Renal pelvis (tissue), 1 donor: ENCODE measurements at regions not wholly inside any gene's neighbourhood (a gene's known extent, or its start where the extent isn't known, plus 50 kb on each side); places are given as distances from the start of the nearest gene placed in this dataset.
"Not testable (repeated sequence)": the region's sequence is repeated elsewhere in the genome, so short reads cannot be mapped to it uniquely, and the experiment has no call there.

Experiments
- DNase-seq: peaks from one replicate; pipeline ENCODE4 v3.0.0-alpha.2; 2013

DNA sequence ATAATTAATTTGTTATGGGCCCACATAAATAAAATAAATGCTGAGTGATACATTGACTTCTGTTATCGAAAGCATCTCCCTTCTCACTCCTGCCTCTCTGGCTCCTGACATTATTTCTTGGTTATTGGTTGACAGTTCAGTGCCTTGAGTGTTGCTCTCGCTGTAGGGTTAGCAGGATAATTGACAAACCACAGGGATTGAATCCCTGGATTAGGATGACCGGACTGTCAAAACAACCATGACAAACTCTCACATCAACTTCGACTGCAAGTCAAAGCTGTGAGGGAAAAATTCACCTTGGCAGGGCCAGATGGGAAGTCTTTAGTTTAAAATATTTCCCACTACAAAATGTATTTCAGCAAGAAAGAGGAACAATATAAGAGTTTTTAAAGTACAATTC, 245.4 kb upstream of the TFAP2D start:
- DNase-seq = no peak

DNA sequence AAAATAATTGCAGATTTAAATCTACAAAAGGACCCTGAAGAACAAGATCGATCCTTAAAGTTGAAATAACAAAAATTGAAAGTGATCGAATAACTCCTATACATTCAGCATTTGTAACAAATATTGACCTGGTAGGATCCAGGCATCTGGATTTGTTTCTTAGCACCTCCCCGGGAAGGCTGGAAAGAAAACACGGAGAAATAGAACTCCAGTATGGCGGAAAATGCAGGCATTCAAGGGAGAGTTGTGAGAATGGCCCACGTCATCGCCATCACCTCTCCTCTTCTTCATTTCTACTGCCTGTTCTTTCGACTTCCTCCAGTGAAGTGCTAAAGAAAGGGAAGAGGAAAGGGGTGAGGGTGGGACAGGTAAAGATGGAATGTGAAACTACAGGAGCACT, 242.3 kb upstream of the TFAP2D start:
- DNase-seq = no peak

DNA sequence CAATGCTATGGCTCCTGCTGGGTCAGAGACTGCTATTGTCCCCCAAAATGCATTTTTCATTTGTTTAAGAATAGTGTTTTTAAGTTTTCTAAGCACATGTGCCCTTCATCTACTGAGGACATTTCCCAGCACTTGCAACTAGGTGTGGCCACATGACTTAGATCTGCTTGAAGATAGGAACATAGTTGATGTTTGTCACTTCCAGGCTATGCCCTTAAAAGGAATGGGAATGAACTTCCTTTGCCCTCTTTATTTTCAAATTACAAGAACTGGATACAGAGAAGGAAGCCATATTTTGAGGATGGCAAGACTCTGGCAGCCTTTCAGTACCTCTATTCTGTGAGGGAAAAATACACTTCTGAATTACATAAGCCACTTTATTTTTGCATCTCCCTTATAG, 203.0 kb upstream of the TFAP2D start:
- no peak for DNase-seq

DNA sequence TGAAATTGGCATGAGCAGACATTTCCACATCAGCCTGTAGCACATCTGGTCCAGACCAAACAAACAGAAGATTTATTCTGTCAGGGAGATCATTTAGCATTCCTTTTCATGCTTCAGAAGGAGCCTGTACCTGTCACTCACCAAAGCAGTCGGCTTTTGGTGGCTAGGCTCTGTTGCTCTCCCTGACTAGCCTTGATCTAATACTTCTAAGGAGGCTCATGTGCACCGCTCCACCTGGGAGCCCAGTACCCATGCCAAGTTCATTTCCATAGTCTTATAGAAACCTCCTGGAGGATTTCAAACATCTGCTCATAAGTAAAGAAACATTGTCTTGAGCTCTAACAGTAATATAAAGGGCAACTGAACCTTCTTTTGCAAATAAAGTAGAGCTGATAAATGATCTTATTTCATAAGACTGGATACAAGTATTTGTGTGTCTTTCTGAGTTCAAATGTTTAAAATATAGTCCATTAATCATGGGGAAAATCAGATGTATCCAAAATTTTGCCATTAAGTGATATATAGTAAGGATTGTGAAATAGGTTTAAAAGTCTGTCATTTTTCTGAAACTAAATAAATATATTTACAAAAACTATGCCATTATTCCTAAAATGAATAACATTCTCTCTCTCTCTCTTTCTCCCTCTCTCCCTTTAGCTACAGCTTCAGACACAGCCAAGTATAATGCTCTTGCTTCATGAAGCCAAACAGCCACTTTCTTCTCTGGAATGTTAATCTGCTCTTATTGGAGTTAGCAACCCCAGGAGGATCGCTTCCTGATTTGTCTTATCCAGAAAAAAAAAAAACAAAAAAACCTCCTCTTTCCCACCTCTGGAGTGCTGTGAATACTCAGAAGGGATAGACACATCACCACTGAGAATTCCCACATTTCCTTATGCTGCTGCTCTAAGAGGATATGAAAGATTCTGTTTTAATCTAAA, 192.7 kb upstream of the TFAP2D start:
- DNase-seq = no peak

DNA sequence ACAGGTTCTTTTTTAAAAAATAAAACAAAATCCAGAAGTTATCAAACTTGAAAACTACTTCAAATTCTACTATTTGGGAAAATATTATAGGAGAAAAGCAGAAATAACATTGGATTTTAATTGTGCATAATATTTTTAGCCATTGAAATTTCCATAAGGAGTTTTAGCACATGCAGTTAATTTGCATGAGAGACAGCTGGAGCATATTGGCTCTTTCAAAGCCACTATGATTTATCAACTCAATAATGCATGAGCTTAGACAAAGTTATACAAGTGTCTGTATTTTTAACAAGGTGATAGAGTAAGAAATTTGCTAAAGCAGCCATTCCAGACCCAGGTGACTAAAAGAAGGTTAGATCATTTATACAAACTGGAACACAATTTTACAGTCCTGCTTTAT, 189.0 kb upstream of the TFAP2D start:
- DNase-seq = no peak

DNA sequence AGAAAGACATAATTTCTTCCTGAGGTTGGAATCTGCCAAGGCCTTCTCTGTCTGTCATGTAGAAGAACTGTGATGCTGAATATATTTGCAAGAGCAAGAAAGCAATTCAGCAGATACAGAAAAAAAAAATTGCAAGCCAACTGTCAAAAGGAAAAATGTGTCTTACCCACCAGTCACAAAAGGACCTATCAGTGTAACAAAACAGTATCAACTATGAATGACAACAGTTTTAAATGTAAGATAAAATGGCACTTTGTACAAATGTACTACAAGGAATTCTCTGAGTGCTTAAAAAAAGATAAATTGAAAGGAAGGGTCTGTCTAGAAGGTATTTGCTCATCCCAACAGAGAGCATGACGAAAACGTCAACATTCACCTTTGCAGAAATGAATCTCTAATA, 185.3 kb upstream of the TFAP2D start:
- DNase-seq = no peak

DNA sequence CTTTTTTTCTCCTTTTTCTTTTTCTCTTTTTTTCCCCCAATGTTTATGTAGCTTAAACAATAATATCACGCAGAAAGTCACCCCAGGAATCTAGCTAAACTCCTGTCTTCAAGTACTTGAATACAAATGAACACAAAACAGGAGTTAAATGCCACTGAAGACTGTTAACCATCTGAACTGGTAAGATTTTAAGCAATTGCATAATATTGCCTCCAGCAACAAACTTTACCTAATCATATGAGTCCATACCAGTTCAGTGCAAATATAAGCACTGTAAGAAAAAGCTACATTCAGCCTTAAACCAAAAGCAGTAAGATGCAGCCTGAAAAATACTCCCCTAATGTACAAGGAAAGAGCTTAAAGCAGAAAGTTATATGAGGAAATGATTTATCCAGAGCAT, 173.9 kb upstream of the TFAP2D start:
- no peak for DNase-seq

DNA sequence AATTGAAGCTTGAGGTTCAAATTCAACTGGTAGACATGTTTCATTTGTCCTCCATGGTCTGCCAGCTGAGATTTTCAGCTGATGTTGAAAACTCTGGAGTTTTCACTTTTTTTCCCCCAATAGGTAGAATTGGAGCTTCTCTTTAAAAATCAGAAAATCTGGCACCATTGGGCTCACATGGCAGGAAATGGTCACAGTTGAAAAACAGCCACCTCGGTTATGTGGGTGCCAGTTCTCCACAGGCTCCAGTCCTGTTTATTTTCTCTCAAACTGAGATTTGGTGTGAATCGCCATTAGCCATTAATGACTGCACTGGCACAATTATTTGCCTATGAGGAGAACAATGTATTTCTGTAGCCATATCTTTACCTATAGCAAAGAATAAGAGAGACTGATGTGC, 171.4 kb upstream of the TFAP2D start:
- no peak for DNase-seq

DNA sequence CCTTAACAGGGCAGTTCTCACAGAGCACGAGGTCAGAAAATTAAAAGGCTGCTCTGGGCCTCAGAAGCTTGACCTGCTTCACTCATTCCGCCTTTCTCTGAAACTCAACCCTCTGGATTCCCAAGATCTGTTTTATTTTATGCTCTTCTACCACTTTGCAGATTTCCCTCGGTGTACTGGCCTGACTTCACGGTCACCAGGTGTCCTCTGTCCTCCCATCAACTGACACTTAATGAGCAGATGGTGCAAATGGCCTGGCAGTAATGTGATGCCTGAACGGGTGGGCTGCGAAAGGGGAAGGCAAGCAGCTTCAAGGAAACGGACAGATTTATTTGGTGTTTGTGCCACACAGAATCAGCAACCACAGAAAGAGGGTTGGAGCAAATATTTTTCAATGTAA, 169.7 kb upstream of the TFAP2D start:
- DNase-seq = peak; percentile 42

DNA sequence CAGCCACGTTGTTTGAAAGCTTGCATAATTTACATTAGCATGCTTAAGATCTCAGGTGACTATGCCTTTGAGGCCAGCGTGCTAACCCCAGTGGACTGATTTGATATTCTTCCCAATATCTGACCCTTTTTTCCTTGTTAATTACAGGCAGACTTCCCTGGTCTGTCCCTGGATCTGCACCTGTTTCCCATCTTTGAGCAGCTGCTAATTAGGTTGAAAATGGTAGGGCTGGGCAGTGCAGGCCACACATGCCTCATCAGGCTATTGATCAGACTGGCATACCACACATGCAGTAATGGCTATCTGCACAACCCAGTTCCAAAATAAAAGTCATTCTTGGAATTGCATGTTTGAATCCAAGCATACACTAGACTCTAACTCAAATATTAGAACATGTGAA, 164.3 kb upstream of the TFAP2D start:
- DNase-seq = no peak

DNA sequence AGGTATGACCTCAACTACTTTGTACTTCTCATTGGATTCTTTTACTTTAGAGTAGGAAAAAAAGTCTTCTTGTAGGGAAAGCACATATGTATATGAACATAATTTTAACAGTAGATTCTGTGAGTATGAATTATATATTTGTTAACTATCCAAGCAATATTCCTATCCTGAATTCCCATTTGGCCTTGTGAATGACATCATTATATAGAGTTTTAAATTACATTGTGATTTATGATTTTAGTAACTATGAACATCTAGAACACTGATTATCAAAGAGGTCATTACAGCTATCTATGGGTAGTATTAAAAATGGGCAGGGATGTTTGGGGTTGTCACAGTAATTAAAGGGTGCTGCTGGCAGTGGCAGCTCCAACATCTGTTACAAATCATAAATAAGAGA, 163.9 kb upstream of the TFAP2D start:
- no peak for DNase-seq

DNA sequence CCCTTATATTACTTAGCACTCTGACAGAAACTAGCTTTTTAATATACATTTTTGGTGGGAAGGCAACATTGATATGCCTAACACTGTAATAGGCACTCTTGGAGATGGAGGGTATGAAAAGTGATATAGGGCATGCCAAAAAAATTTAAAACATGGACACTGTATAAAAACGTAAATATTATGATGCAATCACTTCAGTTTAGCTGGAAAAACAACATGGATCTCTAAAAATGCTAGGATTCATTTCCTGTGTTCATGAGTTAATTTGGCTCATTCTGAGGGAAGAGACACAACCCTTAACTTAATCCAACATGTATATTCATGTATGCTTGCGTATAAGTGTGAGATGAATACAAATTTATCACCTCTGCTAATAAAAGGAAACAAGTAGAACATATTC, 157.3 kb upstream of the TFAP2D start:
- no peak for DNase-seq

DNA sequence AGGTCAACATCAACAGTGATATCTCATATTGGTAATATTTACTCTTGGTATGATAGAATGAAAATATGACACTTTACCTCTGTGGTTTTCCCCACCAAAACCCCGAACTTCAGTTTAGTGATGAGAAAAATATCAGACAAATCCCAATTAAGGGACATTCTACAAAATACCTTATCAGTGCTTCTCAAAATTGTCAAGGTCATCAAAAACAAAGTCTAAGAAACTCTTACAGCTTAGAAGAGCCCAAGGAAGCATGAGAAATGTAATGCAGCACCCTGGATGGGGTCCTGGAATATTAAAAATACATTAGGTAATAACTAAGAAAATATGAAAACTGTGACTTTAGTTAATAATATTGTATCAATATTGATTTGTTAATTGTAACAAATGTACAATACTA, 148.3 kb upstream of the TFAP2D start:
- DNase-seq = no peak

DNA sequence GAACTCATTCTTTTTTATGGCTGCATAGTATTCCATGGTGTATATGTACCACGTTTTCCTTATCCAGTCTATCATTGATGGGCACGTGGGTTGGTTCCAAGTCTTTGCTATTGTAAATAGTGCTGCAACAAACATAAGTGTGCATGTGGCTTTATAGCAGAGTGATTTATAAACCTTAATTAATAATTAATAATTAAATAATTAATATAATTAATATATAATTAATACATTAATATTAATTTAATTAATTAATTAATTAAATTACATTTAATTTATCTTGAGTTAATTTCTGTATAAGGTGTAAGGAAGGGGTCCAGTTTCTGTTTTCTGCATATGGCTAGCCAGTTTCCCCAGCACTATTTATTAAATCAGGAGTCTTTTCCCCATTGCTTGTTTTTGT, 142.1 kb upstream of the TFAP2D start:
- not testable (repeated sequence) for DNase-seq

DNA sequence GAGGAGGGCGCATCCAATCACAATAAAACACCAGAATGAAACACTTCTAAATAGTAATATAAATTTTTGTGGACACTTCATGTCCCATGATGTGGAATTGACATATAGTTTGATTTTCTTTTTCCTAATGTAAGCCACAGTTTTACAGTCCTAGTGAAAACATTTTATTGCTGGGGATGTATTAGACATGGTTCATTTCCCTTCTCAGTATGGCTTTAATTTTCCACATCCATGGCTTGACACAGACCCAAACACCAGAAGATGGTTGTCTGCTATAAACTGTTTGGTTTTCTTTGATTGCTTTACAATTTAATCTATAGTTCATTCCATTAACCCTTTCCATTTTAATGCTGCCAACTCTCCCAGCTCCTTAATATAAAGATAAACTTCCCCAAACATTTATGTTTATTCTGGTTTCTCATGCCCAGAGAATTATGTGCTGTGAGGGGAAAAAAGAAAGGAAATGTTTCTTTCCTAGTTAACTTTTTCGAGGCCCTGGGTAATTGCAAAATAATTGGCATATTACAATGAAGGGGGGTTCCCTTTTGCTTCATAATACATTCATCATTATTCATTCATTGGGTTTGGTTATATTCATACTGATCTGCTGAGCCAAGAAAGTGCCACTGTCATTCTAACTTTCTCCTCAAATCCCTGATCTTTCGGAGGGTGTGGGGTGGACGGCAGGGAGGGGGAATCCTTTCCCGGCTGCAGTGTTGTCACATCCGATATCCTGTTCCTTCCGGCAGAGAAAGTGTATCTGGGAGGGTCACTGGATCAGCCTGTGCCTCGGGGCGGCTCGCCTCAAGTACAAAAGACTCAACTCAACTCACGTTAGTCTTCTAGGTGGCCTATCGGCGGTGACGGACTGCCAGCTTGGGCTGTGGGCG, 127.6 kb upstream of the TFAP2D start:
- DNase-seq = no peak

DNA sequence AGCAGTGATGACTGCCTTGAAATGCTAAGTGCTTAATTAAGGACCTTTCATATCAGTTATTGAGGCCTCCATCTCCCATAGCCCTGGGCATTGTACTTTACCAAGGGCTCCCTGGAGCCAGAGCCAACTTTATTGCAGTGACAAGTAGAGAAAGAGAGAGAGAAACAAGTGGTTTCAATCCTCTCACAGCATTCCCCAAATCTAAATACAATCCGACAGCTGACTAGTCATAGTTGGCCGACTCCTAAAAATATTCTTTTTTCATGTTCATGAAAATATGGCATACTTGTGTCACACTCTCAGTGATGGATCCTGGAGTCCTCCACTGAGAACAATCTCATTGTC, 127.0 kb upstream of the TFAP2D start:
- no peak for DNase-seq

DNA sequence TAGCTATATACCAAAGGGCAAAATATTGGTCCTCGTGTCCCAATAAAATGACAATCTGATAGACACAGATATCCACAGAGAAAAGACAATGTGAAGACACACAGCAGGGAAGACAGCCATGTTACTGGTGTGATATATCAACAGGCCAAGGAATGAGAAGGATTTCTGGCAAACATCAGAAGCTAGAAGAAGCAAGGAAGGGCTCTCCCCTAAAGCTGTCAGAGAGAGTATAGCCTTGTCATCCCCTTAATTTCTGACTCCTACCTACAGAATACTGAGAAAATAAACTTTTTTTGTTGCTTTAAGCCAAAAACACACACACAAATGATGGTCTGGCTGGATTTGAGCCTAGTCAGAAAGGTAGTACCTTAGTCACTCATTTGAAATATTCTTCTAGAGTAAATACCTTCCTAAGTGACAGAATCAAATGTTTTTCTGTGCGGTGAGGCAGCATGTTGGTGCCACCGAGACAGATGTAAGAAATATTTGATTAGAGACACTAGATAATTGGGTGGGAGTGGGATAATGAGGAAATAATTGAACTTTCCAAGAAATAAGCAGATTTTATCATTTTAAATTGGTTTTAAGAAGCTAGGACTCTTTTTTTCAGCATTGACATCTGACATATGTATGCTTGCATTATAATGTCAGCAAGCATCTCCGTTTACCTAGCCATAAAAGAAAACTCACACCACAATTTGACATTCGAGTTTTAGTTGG, 123.4 kb upstream of the TFAP2D start:
- no peak for DNase-seq

DNA sequence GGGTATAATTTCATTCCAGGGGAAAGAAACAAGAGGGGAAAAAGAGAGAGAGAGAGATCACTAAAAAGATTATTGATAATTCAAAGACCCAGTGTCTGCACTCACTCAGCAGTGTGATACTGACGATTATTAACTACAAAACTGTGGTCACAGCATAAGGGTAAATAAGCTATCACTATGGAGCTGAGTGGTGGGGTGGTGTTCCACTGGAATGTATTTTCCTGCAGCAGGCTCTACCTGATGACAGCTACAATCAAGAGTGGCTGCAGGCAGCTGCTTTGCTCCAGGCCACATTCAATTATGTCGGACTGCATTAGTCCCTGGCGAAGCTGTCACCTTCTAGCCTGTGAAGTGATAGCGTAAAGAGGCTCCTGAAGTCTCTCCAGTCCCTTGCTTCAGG, 122.2 kb upstream of the TFAP2D start:
- DNase-seq = no peak

DNA sequence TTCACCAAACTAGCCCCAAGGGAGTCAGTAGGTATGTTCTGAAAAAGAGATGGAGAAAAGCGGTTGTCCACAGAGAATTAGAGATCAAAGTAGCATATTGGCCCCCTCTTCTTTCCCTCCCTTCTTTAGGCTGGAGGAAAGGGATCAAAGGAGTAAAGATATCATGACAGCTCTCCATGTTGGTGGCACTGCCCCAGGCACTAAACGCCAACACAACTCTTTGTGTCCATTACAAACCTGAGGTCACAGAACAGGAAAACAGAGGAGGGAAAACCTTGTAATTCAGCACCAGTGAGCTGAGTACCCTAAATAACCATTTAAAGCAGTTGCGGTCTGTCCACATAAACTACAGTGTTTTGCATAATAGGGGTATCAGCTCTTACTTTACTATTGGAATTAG, 113.0 kb upstream of the TFAP2D start:
- DNase-seq = no peak

DNA sequence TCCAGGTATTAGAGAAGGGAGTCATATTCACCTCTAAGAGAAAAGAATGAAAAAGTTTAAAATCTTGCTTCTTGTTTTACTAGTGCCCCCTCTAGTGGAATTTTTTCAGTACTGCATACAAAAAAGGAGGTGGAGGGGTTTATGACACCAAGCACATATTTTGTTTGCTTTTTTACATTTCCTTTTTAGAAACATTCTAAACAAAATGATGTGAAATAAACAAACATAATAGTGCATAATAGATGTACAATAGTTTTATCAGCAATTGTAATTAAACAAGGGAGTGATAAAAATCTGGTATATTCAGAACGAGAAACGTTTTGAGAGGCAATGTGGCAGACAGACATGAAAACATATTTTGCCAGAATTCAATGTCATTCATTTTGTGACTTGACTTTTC, 111.0 kb upstream of the TFAP2D start:
- DNase-seq = peak; percentile 31

DNA sequence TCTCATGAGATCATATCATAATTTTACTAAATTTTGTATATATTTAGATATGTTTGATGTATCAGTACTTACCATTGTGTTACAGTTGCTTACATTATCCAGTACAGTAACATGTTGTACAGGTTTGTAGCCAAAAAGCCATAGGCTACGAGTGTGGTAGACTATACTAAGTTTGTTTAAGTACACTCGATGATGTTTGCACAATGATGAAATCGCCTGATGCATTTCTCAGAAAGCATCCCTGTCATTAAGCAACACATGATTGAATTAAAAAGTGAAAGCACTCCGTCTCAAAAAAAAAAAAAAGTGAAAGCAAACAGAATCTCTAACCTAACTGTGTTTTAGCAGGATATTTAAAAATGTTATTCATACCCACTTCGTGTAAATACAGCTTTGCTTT, 104.9 kb upstream of the TFAP2D start:
- no peak for DNase-seq

DNA sequence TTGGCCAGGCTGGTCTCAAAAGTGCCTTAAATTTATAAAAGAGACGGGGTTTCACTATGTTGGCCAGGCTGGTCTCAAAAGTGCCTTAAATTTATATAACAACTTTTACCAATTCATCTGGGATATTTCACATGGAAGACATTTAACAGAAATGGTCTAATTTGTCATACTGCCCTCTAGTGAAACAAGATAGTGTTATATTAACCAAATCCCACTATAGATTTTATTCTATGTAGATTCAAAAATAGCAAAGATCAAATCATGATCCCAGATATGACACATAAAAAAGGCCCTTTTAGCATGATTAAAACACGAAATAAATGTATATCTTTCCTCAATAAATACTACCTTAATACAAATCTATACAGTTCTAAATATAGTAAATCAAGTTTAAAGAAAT, 102.8 kb upstream of the TFAP2D start:
- DNase-seq = no peak

DNA sequence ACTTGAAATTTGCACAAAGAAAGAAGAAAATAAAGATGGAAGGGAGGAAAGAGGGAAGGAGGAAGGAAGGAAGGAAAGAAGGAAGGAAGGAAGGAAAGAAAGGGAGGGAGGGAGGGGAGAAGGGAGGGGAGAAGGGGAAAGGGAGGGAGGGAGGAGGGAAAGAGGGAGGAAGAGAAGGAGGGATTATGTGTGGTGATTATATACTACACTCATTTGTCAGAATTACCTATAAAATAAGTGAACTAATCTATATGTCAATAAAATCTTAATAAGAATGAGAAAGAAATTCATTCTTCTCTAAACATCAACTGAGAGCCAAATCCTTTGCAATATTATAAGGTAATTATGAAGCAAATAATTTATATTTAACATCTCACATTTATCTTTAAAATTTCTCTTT, 77.9 kb upstream of the TFAP2D start:
- DNase-seq = no peak
